ENCODE measurements at regions not wholly inside any gene's neighbourhood (a gene's known extent, or its start where the extent isn't known, plus 50 kb on each side); places are given as distances from the start of the nearest gene placed in this dataset.
A peak's percentile ranks its signal among the peaks of the same experiment; 100 is the strongest.

- DNase-seq: no peak
- H3K4me3 ChIP-seq: no peak overlapping the region
- no peaks in the 10 kb centered on the region for H3K27me3 ChIP-seq
- no peaks in the 10 kb centered on the region for H3K9me3 ChIP-seq
- TF ChIP-seq CTCF (IDR thresholded peaks at IDR 0.05): no peak
- no peak for TF ChIP-seq POLR2A (IDR thresholded peaks at IDR 0.05)
- no peaks in the 10 kb centered on the region for H3K4me1 ChIP-seq
- intact Hi-C loops (cut with DNase I): no loop called here
- no peak for ATAC-seq
- no peak overlapping the region for H3K27ac ChIP-seq
- H3K36me3 ChIP-seq: no peaks in the 10 kb centered on the region
Measured at GRCh38 chr5:125668884-125669283, 754.3 kb upstream of the GRAMD2B start.

GRCh38 chr5:125673359-125673950 lies 749.8 kb upstream of the GRAMD2B start:
- H3K9me3 ChIP-seq: no peaks in the 10 kb centered on the region
- TF ChIP-seq POLR2A (IDR thresholded peaks at IDR 0.05) (no peak), CTCF (IDR thresholded peaks at IDR 0.05) (peak in 2 of 12 donors; percentile 11)
- 82 to 91% (median 87%) methylated on average over 4 of the region's 4 CpGs for whole genome bisulfite sequencing, 4 donors
- H3K27me3 ChIP-seq: no peaks in the 10 kb centered on the region
- no peak for DNase-seq
- ATAC-seq: no peak
- H3K4me3 ChIP-seq: no peak overlapping the region
- intact Hi-C loops (cut with DNase I): no loop called here
- H3K4me1 ChIP-seq: no peaks in the 10 kb centered on the region
- H3K27ac ChIP-seq: no peak overlapping the region
- no peaks in the 10 kb centered on the region for H3K36me3 ChIP-seq

GRCh38 chr5:125679522-125679921 lies 743.7 kb upstream of the GRAMD2B start:
- Histone ChIP-seq H3K9me3 (no peaks in the 10 kb centered on the region), H3K36me3 (no peaks in the 10 kb centered on the region), H3K27me3 (no peaks in the 10 kb centered on the region), H3K4me1 (no peaks in the 10 kb centered on the region), H3K27ac (no peak overlapping the region), H3K4me3 (no peak overlapping the region)
- intact Hi-C loops (cut with DNase I): no loop called here
- TF ChIP-seq CTCF (IDR thresholded peaks at IDR 0.05): no peak
- TF ChIP-seq POLR2A (IDR thresholded peaks at IDR 0.05): no peak
- no peak for DNase-seq
- 94 to 100% (median 97%) methylated on average over 1 of the region's 1 CpG for WGBS, 4 donors
- no peak for ATAC-seq

GRCh38 chr5:125683669-125684068 lies 739.5 kb upstream of the GRAMD2B start:
- no peak for TF ChIP-seq CTCF (IDR thresholded peaks at IDR 0.05)
- no peak for TF ChIP-seq POLR2A (IDR thresholded peaks at IDR 0.05)
- intact Hi-C loops (cut with DNase I): no loop called here
- ATAC-seq (no peak), DNase-seq (no peak)
- H3K27ac ChIP-seq: no peak overlapping the region
- no peak overlapping the region for H3K4me3 ChIP-seq
- H3K27me3 ChIP-seq: no peaks in the 10 kb centered on the region
- H3K36me3 ChIP-seq: no peaks in the 10 kb centered on the region
- peaks cover 0 to 12% (median 0%) of the 10 kb centered on the region in 12 donors for H3K9me3 ChIP-seq
- no peaks in the 10 kb centered on the region for H3K4me1 ChIP-seq
